Natural killer cell treated with Interleukin-12 subunit alpha and Interleukin-12 subunit beta and Interleukin-15 and Interleukin-18, amount 100 ng/mL, for 72 hours (primary cell): ENCODE measurements at regions not wholly inside any gene's neighbourhood (a gene's known extent, or its start where the extent isn't known, plus 50 kb on each side); places are given as distances from the start of the nearest gene placed in this dataset.

Experiments used
- ATAC-seq, 2 donors: fragments of 150-1000 bp; cut with Tn5 transposase in 1 of 2; sonication (Bioruptor Pico), chemical (Tn5 transposase) in 1 of 2; 2 replicates each; pipeline ENCODE4 v1.10.0; 2021
- DNase-seq: peaks from one replicate; pipeline ENCODE4 v3.0.0; 2022; ENCODE audit warnings: low spot score
- H3K27ac Mint-ChIP-seq, 2 donors: 1 replicate in 1 of 2; 2 replicates in 1 of 2; pipeline ENCODE4 v1.8.0; 2022; ENCODE audit warnings: mixed read lengths in 2 of 2, mild to moderate bottlenecking in 1 of 2, moderate library complexity in 1 of 2
- H3K27me3 Mint-ChIP-seq, 2 donors: 1 replicate in 1 of 2; 2 replicates in 1 of 2; pipeline ENCODE4 v1.8.0; 2022; ENCODE audit warnings: mixed read lengths in 2 of 2
- H3K36me3 Mint-ChIP-seq: one replicate; pipeline ENCODE4 v1.8.0; 2022; ENCODE audit warnings: mixed read lengths
- H3K4me1 Mint-ChIP-seq, 2 donors: 1 replicate in 1 of 2; 2 replicates in 1 of 2; pipeline ENCODE4 v1.8.0; 2022; ENCODE audit warnings: low read depth in 2 of 2, mixed read lengths in 2 of 2, mild to moderate bottlenecking in 1 of 2
- H3K4me3 Mint-ChIP-seq: one replicate; pipeline ENCODE4 v1.8.0; 2022; ENCODE audit warnings: mixed read lengths
- H3K9me3 Mint-ChIP-seq: 2 replicates; pipeline ENCODE4 v1.8.0; 2022; ENCODE audit warnings: mixed read lengths

DNA sequence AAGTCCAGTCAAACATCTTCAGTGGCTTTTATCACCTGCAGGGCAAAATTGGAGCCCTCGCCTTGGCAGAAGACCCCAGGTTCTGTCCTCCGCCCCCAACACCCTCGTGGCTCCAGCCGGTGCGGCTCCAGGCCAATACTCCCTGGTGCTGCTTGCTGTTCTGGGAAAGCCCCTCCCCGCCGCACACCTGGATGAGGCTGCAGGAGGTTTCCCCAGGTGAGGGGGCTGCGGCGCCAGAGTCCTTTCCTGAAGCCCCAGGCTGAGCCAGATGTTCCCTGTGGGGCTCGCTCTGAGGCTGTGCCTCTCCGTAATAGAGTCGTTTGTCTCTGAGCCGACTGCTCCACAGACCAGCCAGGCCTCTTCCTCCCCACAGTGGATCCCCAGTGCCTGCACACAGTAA, 375.4 kb upstream of the IRX1 start:
- no peaks in the 10 kb centered on the region for H3K9me3 Mint-ChIP-seq
- ATAC-seq (no peak), DNase-seq (no peak)
- no peak overlapping the region for H3K4me3 Mint-ChIP-seq
- no peak overlapping the region for H3K27ac Mint-ChIP-seq
- no peaks in the 10 kb centered on the region for H3K27me3 Mint-ChIP-seq
- H3K36me3 Mint-ChIP-seq: no peaks in the 10 kb centered on the region
- H3K4me1 Mint-ChIP-seq: no peaks in the 10 kb centered on the region

GRCh38 chr5:3218916-3219650, 376.5 kb upstream of the IRX1 start:
- Mint-ChIP-seq H3K27me3 (no peaks in the 10 kb centered on the region), H3K36me3 (no peaks in the 10 kb centered on the region), H3K27ac (no peak overlapping the region), H3K9me3 (no peaks in the 10 kb centered on the region), H3K4me1 (no peaks in the 10 kb centered on the region), H3K4me3 (no peak overlapping the region)
- ATAC-seq (peak in 1 of 2 donors; percentile 29), DNase-seq (no peak)

- Mint-ChIP-seq H3K27ac (no peak overlapping the region), H3K4me3 (no peak overlapping the region), H3K36me3 (no peaks in the 10 kb centered on the region)
These were observed 377.7 kb upstream of the IRX1 start for GRCh38 chr5:3217771-3218495.

DNA sequence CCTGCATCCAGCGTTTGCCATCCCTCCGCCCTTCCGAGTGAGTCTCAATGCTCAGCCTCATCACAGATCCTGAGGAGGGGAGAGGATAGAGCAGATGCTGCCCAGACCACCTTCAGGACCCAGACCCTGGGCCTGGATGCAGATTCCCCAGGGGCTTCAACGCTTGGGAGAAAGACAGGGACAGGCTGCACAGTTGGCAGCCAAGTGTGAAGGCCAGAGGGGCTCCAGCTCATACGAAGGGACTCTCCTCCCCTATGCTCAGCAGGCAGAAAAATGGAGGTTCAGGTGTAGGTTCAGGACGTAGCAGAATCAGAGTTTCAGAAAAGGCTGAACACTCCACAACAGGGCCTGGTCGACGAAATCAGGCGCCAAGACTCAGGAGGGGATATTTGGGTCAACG, 378.5 kb upstream of the IRX1 start:
- no peaks in the 10 kb centered on the region for H3K27me3 Mint-ChIP-seq
- no peaks in the 10 kb centered on the region for H3K4me1 Mint-ChIP-seq
- ATAC-seq (no peak), DNase-seq (no peak)
- no peaks in the 10 kb centered on the region for H3K36me3 Mint-ChIP-seq
- no peak overlapping the region for H3K4me3 Mint-ChIP-seq
- H3K27ac Mint-ChIP-seq: no peak overlapping the region
- no peaks in the 10 kb centered on the region for H3K9me3 Mint-ChIP-seq

More at GRCh38 chr5:3217771-3218495, 377.7 kb upstream of the IRX1 start:
- no peak for ATAC-seq
- no peaks in the 10 kb centered on the region for H3K4me1 Mint-ChIP-seq
- no peaks in the 10 kb centered on the region for H3K27me3 Mint-ChIP-seq
- DNase-seq: no peak
- H3K9me3 Mint-ChIP-seq: no peaks in the 10 kb centered on the region

DNA sequence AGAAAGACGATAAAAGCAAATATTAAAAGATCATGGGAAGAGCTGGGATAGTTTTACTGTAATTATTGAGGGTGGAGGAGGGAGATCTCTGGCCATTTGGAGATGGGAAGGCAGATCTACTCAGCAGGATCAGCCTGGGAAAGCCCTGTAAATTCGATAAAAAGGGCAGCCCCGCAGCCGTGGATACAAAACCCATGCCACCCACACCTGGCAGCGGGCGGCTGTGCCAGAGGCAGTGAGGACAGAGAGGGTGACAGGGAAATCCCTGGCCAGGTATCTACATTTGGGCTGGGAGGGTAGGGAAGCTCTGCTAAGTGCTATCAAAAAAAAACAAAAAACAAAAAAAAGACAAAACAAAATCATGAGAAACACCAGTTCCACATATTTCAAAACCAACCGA, 379.2 kb upstream of the IRX1 start:
- ATAC-seq (no peak), DNase-seq (no peak)
- Mint-ChIP-seq H3K4me3 (no peak overlapping the region), H3K4me1 (no peaks in the 10 kb centered on the region), H3K27ac (no peak overlapping the region), H3K9me3 (no peaks in the 10 kb centered on the region), H3K36me3 (no peaks in the 10 kb centered on the region), H3K27me3 (no peaks in the 10 kb centered on the region)

DNA sequence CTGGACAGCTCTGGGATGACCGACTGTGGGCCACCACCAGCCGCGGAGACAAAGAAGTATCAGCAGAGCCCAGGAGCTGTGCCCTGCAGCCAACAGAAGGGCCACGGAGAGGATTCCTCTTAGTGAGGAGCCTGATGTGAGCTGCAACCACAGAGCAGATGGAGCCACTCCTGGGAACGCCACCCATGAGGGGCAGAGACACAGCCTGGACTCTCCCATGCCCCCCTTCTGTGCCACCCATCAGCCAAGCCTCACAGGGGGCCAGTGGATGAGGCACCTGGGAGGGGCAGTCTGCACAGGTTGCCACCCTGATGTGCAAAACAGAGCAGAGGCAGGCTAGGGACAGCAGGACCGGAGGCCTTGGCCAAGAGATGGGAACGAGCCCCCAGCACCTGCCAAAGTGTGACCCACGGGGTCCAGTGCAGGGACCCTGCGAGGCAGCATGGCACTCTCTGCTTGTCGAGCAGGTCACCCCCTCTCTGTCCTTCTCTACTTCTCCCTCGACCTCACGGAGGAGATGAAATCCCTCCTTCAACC, 380.7 kb upstream of the IRX1 start:
- no peak for DNase-seq
- H3K4me3 Mint-ChIP-seq: no peak overlapping the region
- no peak for ATAC-seq
- no peak overlapping the region for H3K27ac Mint-ChIP-seq
- H3K27me3 Mint-ChIP-seq: no peaks in the 10 kb centered on the region
- no peaks in the 10 kb centered on the region for H3K36me3 Mint-ChIP-seq
- no peaks in the 10 kb centered on the region for H3K4me1 Mint-ChIP-seq
- peaks cover 3% of the 10 kb centered on the region for H3K9me3 Mint-ChIP-seq

- Mint-ChIP-seq H3K27me3 (no peaks in the 10 kb centered on the region), H3K4me1 (no peaks in the 10 kb centered on the region), H3K27ac (no peak overlapping the region), H3K36me3 (no peaks in the 10 kb centered on the region), H3K9me3 (peaks cover 3% of the 10 kb centered on the region), H3K4me3 (no peak overlapping the region)
- no peak for DNase-seq
- ATAC-seq: no peak
These were observed 381.2 kb upstream of the IRX1 start for GRCh38 chr5:3214396-3214795.

- no peak overlapping the region for H3K4me3 Mint-ChIP-seq
- no peak for DNase-seq
These were observed 382.8 kb upstream of the IRX1 start for GRCh38 chr5:3212869-3213268.

DNA sequence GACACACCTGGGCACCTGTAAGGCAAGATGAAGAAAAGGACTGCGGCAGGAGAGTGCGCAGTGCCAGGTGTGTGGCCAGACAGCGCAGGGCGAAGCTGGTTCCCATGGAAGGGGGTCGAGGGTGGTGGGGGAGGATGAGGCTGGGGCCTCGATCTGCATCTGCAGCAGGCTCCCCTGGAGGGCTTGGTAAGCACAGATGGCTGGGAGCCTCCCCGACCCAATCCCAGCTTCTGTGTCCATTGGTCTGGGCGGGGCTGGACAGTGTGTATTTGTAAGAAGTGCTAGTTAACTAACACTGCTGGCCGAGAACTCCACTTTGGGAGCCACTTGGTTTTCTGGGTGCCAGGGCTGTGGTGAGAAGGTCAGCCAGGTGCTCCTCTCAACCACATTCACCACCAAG, 385.1 kb upstream of the IRX1 start:
- Mint-ChIP-seq H3K36me3 (no peaks in the 10 kb centered on the region), H3K27me3 (no peaks in the 10 kb centered on the region), H3K4me3 (no peak overlapping the region), H3K4me1 (no peaks in the 10 kb centered on the region), H3K9me3 (peaks cover 4% of the 10 kb centered on the region), H3K27ac (no peak overlapping the region)
- ATAC-seq (no peak), DNase-seq (no peak)

More at GRCh38 chr5:3212869-3213268, 382.8 kb upstream of the IRX1 start:
- H3K4me1 Mint-ChIP-seq: no peaks in the 10 kb centered on the region
- no peak overlapping the region for H3K27ac Mint-ChIP-seq
- H3K9me3 Mint-ChIP-seq: peaks cover 3% of the 10 kb centered on the region
- H3K27me3 Mint-ChIP-seq: no peaks in the 10 kb centered on the region
- H3K36me3 Mint-ChIP-seq: no peaks in the 10 kb centered on the region
- ATAC-seq: no peak

GRCh38 chr5:3209918-3210317, 385.7 kb upstream of the IRX1 start:
- DNase-seq (no peak), ATAC-seq (no peak)
- Mint-ChIP-seq H3K9me3 (peaks cover 6% of the 10 kb centered on the region), H3K27ac (no peak overlapping the region), H3K36me3 (no peaks in the 10 kb centered on the region), H3K4me1 (no peaks in the 10 kb centered on the region), H3K27me3 (no peaks in the 10 kb centered on the region), H3K4me3 (no peak overlapping the region)

DNA sequence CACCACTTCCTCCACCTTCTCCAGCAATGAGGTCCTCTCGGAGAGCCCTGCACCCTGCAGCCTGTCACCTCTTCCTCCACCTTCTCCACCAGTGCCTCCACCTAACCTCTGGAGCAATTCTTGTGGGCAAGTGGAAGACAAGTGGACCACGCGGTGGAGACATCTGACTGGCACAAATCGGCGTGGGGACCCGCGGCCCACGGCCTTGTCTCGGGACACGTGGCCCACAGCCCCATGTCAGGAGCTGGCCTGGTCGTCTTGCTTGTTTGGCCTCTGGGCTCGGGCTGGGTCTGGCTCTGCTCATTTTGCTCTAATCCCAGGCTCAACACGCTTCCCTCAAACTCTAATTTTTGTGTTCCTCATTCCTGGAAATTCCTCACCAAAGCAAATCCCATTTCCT, 393.1 kb upstream of the IRX1 start:
- Mint-ChIP-seq H3K9me3 (peaks cover 3% of the 10 kb centered on the region), H3K36me3 (no peaks in the 10 kb centered on the region), H3K27me3 (peaks cover under 1 to 9% of the 10 kb centered on the region in 2 donors), H3K4me1 (no peaks in the 10 kb centered on the region), H3K4me3 (no peak overlapping the region), H3K27ac (no peak overlapping the region)
- no peak for ATAC-seq
- DNase-seq: no peak

DNA sequence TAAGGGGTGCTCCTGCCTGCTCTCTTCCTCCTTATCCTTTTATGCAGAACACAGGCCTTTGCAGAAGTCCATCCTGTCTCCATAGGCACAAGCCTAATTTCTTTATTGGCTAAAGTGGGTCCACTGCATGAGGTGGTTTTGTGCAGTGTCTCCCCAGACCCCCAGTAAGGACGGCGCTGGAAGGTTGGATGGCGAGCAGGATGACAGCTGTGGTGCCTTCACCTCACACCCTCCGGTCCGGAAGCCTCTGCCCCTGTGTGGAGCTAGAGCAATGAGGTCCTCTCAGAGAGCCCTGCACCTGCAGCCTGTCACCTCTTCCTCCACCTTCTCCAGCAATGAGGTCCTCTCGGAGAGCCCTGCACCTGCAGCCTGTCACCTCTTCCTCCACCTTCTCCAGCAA, 393.7 kb upstream of the IRX1 start:
- ATAC-seq (no peak), DNase-seq (no peak)
- H3K27ac Mint-ChIP-seq: no peak overlapping the region
- H3K9me3 Mint-ChIP-seq: peaks cover 3% of the 10 kb centered on the region
- H3K4me3 Mint-ChIP-seq: no peak overlapping the region
- H3K36me3 Mint-ChIP-seq: no peaks in the 10 kb centered on the region
- H3K27me3 Mint-ChIP-seq: peaks cover 7 to 13% of the 10 kb centered on the region in 2 donors
- H3K4me1 Mint-ChIP-seq: no peaks in the 10 kb centered on the region

DNA sequence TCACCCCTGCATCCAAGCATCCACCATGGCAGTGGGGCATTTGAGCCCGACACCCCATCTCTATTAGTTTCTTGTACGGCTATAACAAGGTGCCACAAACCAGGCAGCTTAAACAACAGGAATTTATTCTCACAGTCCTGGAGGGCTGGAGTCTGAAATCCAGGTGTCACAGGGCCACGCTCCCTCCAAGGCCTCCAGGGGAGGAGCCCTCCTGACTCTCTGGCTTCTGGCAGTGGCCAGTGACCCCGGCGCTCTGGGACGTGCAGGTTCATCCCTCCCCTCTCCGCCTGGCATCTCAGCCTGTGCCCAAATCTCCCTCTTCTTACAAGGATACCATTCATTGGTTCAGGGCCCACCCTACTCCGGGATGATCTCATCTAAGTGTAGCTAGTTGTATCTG, 394.5 kb upstream of the IRX1 start:
- DNase-seq: no peak
- no peaks in the 10 kb centered on the region for H3K36me3 Mint-ChIP-seq
- ATAC-seq: no peak
- H3K27me3 Mint-ChIP-seq: peaks cover 8 to 13% of the 10 kb centered on the region in 2 donors
- H3K4me3 Mint-ChIP-seq: no peak overlapping the region
- H3K9me3 Mint-ChIP-seq: peaks cover 3% of the 10 kb centered on the region
- H3K27ac Mint-ChIP-seq: no peak overlapping the region
- no peaks in the 10 kb centered on the region for H3K4me1 Mint-ChIP-seq

- ATAC-seq: no peak
- peaks cover 8 to 13% of the 10 kb centered on the region in 2 donors for H3K27me3 Mint-ChIP-seq
- no peak overlapping the region for H3K4me3 Mint-ChIP-seq
- no peaks in the 10 kb centered on the region for H3K4me1 Mint-ChIP-seq
- no peaks in the 10 kb centered on the region for H3K36me3 Mint-ChIP-seq
- DNase-seq: no peak
- H3K9me3 Mint-ChIP-seq: no peaks in the 10 kb centered on the region
- no peak overlapping the region for H3K27ac Mint-ChIP-seq
These were observed 395.5 kb upstream of the IRX1 start for GRCh38 chr5:3199962-3200755.
